A673 (cell line): ENCODE measurements at regions not wholly inside any gene's neighbourhood (a gene's known extent, or its start where the extent isn't known, plus 50 kb on each side); places are given as distances from the start of the nearest gene placed in this dataset.

Experiments
- BruUV-seq: library from RNA; stranded (reverse); fragments of 400-500 nt; replicated peaks from 2 replicates; lab custom pipeline; 2021; lab: Mats Ljungman, UMichigan
- CTCF ChIA-PET: fragments of 300-600 bp; sonication (Branson Sonifier 250); formaldehyde crosslinking; loops from one replicate; lab custom pipeline; 2022; ENCODE audit warnings: antibody characterized with exemption; lab: Charles Lee
- POLR2A ChIA-PET: fragments of 300-600 bp; sonication (Branson Sonifier 250); formaldehyde crosslinking; loops from one replicate; lab custom pipeline; 2022; ENCODE audit warnings: antibody characterized with exemption; ENCODE audit not compliant: low non-redundant PET; lab: Charles Lee
- DNase-seq: peaks from one replicate; pipeline ENCODE4 v3.0.0-alpha.2; 2015; ENCODE audit warnings: low spot score
- H3K27ac ChIP-seq: fragments of 200-600 bp; sonication (generic); 2 replicates; pipeline ENCODE4 v1.5.1; 2016; ENCODE audit warnings: mixed run types, low read depth, mild to moderate bottlenecking, mixed read lengths, antibody characterized with exemption, low read length; ENCODE audit not compliant: poor library complexity, severe bottlenecking
- H3K27me3 ChIP-seq: fragments of 200-600 bp; sonication (generic); replicated peaks from 2 replicates; pipeline ENCODE4 v1.6.1; 2017; ENCODE audit warnings: mixed run types, low read depth, mild to moderate bottlenecking, mixed read lengths, antibody characterized with exemption, low read length; ENCODE audit not compliant: insufficient read depth, poor library complexity
- H3K36me3 ChIP-seq: fragments of 200-600 bp; sonication (generic); 2 replicates; pipeline ENCODE4 v1.6.1; 2016; ENCODE audit warnings: mixed run types, mild to moderate bottlenecking, mixed read lengths, antibody characterized with exemption, low read length; ENCODE audit not compliant: insufficient read depth, poor library complexity, severe bottlenecking
- H3K4me1 ChIP-seq: fragments of 200-600 bp; sonication (generic); 2 replicates; pipeline ENCODE4 v1.6.1; 2017; ENCODE audit warnings: mixed run types, mild to moderate bottlenecking, mixed read lengths, antibody characterized with exemption, low read length; ENCODE audit not compliant: insufficient read depth, poor library complexity, severe bottlenecking
- H3K4me3 ChIP-seq: fragments of 200-600 bp; sonication (generic); 2 replicates; pipeline ENCODE4 v1.5.1; 2016; ENCODE audit warnings: low read depth, mixed run types, mild to moderate bottlenecking, mixed read lengths, low read length; ENCODE audit not compliant: poor library complexity, severe bottlenecking
- H3K9me3 ChIP-seq: fragments of 200-600 bp; sonication (generic); 2 replicates; pipeline ENCODE4 v1.6.1; 2016; ENCODE audit warnings: mixed run types, low read depth, mild to moderate bottlenecking, mixed read lengths, antibody characterized with exemption, low read length; ENCODE audit not compliant: poor library complexity, severe bottlenecking
- CTCF ChIP-seq: fragments of 300-800, 200-600 bp; sonication (generic); conservative IDR thresholded peaks from 2 replicates; pipeline ENCODE4 v1.5.1; 2017; ENCODE audit warnings: low read depth, mild to moderate bottlenecking, antibody characterized with exemption, low read length, moderate library complexity, mixed read lengths
- EZH2 ChIP-seq: fragments of 200-600 bp; sonication (generic); IDR thresholded peaks from 2 replicates; pipeline ENCODE4 v1.6.1; 2017; ENCODE audit warnings: borderline replicate concordance, low read depth, mild to moderate bottlenecking, mixed read lengths, antibody characterized with exemption, low read length; ENCODE audit not compliant: poor library complexity, severe bottlenecking
- intact Hi-C: fragments of 100-400 bp; cut with micrococcal nuclease; formaldehyde crosslinking; loops from one replicate; pipeline ENCODE4 v1.10.0; 2022; ENCODE audit not compliant: unreplicated experiment

GRCh38 chr10:44197646-44198045 is 187.3 kb downstream of the CXCL12 start:
- CTCF ChIA-PET = no interaction called here
- H3K4me1 ChIP-seq = no peaks in the 10 kb centered on the region
- H3K36me3 ChIP-seq = no peaks in the 10 kb centered on the region
- no peaks in the 10 kb centered on the region for H3K9me3 ChIP-seq
- H3K27me3 ChIP-seq = no peaks in the 10 kb centered on the region
- TF ChIP-seq EZH2 (no peak), CTCF (no peak)
- intact Hi-C loops = no loop called here
- no peak for DNase-seq
- H3K27ac ChIP-seq = no peak overlapping the region
- H3K4me3 ChIP-seq = no peak overlapping the region
- BruUV-seq = no TSS peak
- POLR2A ChIA-PET = no interaction called here

GRCh38 chr10:44196336-44196735 is 188.6 kb downstream of the CXCL12 start:
- CTCF ChIA-PET = no interaction called here
- no peak overlapping the region for H3K27ac ChIP-seq
- no peaks in the 10 kb centered on the region for H3K36me3 ChIP-seq
- no peaks in the 10 kb centered on the region for H3K9me3 ChIP-seq
- TF ChIP-seq CTCF (no peak), EZH2 (no peak)
- H3K4me3 ChIP-seq = no peak overlapping the region
- intact Hi-C loops = no loop called here
- no peaks in the 10 kb centered on the region for H3K4me1 ChIP-seq
- no peaks in the 10 kb centered on the region for H3K27me3 ChIP-seq
- no TSS peak for BruUV-seq
- POLR2A ChIA-PET = no interaction called here
- no peak for DNase-seq

- no peak overlapping the region for H3K27ac ChIP-seq
- no peak for DNase-seq
- TF ChIP-seq EZH2 = no peak
- TF ChIP-seq CTCF = no peak
- H3K4me3 ChIP-seq = no peak overlapping the region
- intact Hi-C loops = no loop called here
- no TSS peak for BruUV-seq
- no peaks in the 10 kb centered on the region for H3K9me3 ChIP-seq
- no peaks in the 10 kb centered on the region for H3K4me1 ChIP-seq
- no peaks in the 10 kb centered on the region for H3K36me3 ChIP-seq
- no peaks in the 10 kb centered on the region for H3K27me3 ChIP-seq
- POLR2A ChIA-PET = no interaction called here
- CTCF ChIA-PET = no interaction called here
These were observed 188.9 kb downstream of the CXCL12 start for GRCh38 chr10:44196008-44196320.
